CD4-positive, alpha-beta T cell treated with Interleukin-12 subunit alpha and Interleukin-12 subunit beta, for 1 hour (primary cell): ENCODE measurements at regions not wholly inside any gene's neighbourhood (a gene's known extent, or its start where the extent isn't known, plus 50 kb on each side); places are given as distances from the start of the nearest gene placed in this dataset.
A peak's percentile ranks its signal among the peaks of the same experiment; 100 is the strongest.

Experiments used
- DNase-seq: peaks from one replicate; pipeline ENCODE4 v3.0.0-alpha.2; 2020

GRCh38 chr15:92224843-92225242, 168.8 kb upstream of the ST8SIA2 start:
- no peak for DNase-seq

GRCh38 chr15:92226020-92226612, 167.6 kb upstream of the ST8SIA2 start:
- DNase-seq: peak; percentile 8

- DNase-seq: no peak
These were observed 164.9 kb upstream of the ST8SIA2 start for GRCh38 chr15:92228830-92229229.

DNA sequence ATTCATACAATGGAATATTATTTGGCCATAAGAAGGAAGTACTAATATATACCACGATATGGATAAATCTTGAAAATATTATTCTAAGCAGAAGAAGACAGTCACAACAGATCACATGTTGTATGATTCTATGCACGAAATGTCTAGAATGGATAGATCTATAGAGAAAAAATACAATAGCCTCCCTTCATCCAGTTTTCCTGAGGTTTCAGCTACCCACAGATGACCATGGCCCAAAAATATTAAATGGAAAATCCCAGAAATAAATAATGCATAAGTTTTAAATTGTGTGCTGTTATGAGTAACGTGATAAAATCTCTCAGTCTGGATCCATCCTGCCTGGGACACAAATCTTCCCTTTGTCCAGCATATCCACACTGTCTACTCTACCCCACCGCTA, 162.2 kb upstream of the ST8SIA2 start:
- no peak for DNase-seq

DNA sequence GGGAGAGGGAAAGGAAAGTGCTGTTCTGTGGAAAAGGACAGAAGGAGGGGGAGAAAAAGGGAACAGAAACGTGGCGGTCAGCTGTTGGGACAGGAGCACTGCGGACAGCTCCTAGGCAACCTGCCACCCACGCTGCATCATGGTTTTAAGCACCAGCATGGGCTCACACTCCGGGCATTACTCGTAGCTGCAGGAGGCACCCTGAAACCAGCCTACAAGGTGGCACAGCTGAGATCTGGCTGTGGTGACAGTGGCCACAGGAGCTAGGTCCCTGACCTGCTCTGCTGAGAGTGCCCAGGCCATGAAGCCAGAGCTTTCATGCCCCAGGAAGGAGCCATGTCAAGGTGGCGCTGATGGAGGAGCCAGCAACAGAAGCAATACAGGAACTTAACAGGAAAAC, 161.4 kb upstream of the ST8SIA2 start:
- DNase-seq: no peak

DNA sequence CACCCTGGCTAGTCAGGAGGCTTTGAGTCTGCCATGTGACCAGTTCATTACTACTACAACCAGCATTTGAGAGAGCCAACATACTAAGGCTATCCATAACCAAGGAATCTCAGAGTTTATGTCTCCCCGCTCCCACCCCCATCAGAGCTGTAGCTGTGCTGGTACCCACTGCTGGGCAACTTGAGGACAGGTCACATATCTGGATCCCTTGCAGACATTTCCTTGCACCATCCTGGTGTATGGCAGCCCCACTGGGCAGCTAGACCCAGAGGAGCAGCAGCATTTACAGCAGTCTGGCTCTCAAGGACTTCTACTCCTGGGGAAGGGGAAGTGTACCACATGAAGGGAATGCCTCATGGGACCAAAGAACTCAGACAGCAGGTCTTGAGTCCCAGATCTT, 160.8 kb upstream of the ST8SIA2 start:
- no peak for DNase-seq

DNA sequence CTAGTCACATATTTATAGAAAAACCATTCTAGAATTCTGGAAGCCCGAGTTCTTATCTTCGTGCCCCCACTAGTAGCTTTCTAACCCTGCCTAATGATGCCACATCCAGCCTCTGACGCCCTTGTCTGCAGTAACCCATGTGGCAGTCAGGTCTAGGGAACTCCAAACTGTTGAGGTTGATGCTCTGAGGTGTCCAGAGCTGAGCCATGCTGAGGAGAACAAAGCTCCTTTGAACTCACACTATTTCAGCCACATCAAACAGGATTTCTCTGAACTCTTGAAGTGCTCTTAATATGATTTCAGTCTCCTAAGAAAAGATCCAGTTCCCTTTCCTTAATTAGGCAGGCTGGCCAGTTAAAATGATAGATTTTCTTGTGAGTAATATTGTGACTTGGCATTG, 150.5 kb upstream of the ST8SIA2 start:
- no peak for DNase-seq

GRCh38 chr15:92244703-92245102, 149.0 kb upstream of the ST8SIA2 start:
- DNase-seq: no peak

GRCh38 chr15:92247649-92248242, 145.9 kb upstream of the ST8SIA2 start:
- no peak for DNase-seq

- DNase-seq: no peak
These were observed 126.6 kb upstream of the ST8SIA2 start for GRCh38 chr15:92266796-92267685.

DNA sequence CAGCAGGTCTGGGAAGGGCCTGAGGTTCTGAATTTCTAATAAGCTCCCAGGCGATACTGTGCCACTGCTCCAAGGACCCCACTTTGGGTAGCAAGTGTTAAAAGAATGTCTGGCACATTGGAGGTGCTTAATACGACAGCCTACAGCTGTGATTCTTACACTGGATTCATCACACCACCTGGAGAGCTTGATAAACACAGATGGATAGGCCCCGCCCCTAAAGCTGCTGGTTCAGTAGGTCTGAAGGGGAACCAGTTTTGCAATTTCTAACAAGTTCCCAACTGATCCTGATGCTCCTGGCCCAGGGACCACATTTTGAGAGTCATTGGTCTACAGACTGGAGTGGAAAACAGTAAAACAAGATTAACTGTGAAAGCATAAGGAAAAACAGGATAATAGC, 124.8 kb upstream of the ST8SIA2 start:
- no peak for DNase-seq

DNA sequence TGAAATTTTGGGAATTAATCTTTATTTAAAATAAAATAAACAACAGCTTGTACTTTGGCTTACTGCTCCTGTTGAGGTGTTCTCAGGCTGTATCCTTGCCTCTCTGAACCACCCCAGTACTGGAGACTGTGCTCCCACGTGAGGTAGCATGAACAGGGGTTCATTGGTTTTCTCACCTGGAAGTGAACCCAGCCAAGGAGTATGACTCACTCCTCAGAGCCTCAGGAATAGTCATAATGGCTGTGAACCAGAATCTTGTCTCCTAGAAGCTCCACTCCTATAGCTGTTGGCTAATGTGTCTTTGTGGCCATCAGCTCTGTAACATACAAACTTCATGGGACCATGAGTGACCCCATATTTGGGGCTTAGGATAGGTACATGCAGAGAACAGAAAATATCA, 122.5 kb upstream of the ST8SIA2 start:
- DNase-seq: no peak

- no peak for DNase-seq
These were observed 121.6 kb upstream of the ST8SIA2 start for GRCh38 chr15:92272106-92272505.

- no peak for DNase-seq
These were observed 120.4 kb upstream of the ST8SIA2 start for GRCh38 chr15:92273286-92273685.

DNA sequence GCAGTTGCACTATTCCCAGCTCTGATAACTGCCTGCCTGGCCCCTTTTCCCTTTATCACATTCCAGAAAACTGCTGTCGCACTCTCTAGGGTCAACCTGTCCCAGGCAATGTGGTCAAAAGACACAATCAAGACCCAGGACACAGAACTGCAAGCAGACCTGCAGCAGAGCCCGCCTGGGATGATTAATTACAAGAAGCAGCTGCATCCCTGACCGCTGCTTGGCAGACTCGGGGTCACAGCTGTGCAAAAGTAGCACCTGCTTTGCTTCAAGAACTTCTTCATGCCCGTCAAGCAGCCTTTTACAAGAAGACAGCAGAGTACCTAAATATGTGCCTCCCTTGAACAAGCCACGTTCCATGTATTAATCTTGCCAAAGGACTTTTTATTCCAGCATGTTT, 120.0 kb upstream of the ST8SIA2 start:
- no peak for DNase-seq

GRCh38 chr15:92277776-92278175, 115.9 kb upstream of the ST8SIA2 start:
- DNase-seq: no peak

GRCh38 chr15:92283813-92284212, 109.9 kb upstream of the ST8SIA2 start:
- DNase-seq: no peak

DNA sequence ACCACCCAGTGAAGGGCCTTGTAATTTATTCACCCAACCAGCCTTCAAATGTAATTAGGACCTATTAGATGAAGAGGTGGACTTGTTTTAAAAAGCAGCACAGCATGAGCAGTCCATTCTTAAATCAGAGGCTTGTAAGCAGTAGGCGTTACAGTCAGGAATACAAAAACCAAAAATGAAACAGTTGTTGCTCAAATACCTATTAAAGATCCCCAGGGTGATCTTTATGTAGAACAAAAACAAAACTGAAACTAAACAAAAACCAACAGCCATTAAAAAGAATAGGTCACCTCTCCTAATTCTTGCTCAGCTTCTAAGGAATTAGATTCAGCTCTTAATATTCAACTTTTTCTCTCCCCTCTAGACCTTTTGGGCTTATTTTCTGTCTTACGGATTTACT, 104.9 kb upstream of the ST8SIA2 start:
- no peak for DNase-seq

- DNase-seq: no peak
These were observed 103.9 kb upstream of the ST8SIA2 start for GRCh38 chr15:92289733-92290132.

DNA sequence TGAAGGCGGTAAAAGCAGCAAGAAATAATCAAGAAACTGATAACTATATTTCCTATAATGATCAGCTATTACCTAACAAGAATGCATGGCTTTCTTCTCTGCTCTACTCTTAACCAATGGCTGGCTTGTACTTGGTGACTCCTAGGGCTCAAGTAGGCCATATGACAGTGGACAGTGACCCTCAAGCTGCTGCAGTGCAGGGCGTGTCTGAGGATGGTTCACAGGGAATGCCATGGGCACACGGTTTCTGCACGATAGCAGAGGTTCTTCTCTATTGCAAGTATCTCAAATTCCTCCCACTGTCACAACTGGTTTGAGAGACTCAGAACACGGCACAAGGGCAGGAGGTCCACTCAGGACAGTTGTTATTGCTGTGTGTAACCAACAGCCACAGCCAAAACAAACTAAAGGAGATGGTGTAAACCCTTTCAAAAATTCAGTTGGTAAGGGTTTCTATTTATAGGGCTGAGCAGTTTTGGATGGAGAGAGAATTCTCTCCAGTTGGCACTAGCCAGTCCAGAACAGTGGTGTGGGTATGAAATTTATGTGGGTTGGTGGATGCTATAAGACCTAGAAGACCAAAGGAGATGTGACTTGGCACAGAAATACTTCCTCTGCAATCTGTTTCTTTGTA, 103.2 kb upstream of the ST8SIA2 start:
- DNase-seq: no peak

DNA sequence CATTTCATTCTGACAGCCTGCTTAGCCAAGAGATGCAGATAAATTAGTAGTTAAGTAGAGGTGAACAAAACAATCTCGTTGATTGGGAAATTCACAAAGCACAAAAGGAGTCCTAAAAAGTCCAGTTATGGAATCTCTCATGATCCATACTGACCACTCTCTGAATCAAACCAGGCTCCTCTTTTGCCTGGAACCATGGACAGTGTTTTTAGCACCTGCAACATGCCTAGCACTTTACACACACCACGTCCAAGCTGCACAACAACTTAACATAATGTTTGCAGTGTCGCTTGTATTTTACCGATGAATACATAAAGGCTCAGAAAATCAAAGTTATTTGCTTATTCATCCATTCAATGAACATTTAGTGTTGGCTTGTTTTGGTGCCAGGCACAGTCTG, 101.8 kb upstream of the ST8SIA2 start:
- no peak for DNase-seq

DNA sequence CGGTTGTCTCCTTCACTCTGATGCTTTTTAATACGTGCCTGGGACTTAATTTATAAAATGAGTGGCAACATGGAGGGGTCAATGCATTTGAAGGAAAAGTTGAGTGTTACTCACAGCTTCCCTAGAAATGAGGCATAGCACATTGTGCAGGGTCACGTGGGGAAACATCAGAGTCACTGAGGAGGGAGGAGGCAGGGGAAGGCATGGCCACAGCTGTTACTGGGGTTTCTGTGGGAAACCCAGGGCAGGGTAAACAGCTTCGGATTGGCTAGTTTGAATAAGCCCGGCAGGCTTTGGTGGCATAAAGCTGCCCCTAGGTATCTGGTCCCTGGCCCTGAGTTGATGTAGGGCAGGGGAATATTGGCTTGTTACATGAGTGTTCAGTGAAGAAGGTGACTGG, 98.9 kb upstream of the ST8SIA2 start:
- DNase-seq: no peak

- DNase-seq: no peak
These were observed 89.3 kb upstream of the ST8SIA2 start for GRCh38 chr15:92304223-92304975.
